ENCODE measurements at regions not wholly inside any gene's neighbourhood (a gene's known extent, or its start where the extent isn't known, plus 50 kb on each side); places are given as distances from the start of the nearest gene placed in this dataset.

DNA sequence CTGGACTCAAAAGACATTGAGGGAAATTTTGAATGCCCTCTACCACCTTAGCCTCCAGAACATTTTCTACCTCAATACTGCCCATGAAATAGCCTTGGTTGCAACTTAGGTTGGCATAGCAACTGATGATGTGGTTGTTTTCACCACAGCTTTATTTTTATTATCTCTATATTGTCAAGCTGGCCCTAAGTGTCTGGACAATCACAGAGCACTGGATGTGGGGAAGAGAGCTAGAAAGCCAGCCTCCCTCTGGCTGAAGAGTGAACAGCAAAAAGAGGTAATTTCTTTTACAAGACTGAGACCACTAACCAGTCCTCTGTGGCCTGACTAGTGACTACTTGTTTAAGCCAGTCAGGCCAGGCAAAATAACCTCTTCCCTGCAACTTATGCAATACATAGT, 159.6 kb downstream of the HS3ST2 start:
- Histone ChIP-seq H3K4me3 (no peak overlapping the region), H3K36me3 (no peaks in the 10 kb centered on the region), H3K27me3 (no peaks in the 10 kb centered on the region), H3K4me1 (no peaks in the 10 kb centered on the region), H3K9me3 (no peaks in the 10 kb centered on the region), H3K27ac (no peak overlapping the region)
- no peak for TF ChIP-seq CTCF (IDR thresholded peaks at IDR 0.05)
- no peak for TF ChIP-seq EP300 (IDR thresholded peaks at IDR 0.05)
- TF ChIP-seq POLR2A (IDR thresholded peaks at IDR 0.05), result no peak
- no peak for TF ChIP-seq POLR2AphosphoS5 (IDR thresholded peaks at IDR 0.05)
- DNase-seq, result no peak
- no peak for ATAC-seq (ENCODE audit: low FRiP score in 2 of 2)

DNA sequence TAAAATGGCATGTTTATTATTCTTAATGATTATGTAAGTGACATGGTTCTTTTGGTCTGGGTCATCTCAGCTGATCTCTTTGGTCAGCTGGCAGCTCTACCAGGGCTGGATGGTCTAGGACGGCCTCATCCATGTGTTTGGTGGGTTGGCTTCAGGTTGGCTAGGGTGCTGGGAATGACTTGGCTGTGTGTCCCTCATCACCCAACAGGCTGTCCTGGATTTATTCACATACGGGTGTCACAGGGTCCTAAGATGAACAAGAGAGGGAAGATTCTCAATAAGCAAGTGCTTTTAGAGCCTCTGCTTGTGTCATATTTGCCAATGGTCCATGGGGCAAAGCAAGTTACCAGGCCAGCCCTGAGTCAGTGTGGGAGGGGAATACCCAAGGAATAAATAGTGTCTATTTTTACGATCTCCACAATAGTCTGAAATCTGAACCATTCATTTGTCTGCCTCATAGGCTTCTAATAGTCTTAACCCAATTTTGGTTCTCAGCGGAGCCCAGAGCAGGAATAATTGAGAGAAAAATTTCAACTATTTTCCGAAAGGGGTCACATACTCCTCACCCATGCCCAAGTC, 157.5 kb downstream of the HS3ST2 start:
- 88 to 92% methylated on average over 5 of the region's 5 CpGs for WGBS, 2 donors
- no peaks in the 10 kb centered on the region for H3K9me3 ChIP-seq
- H3K4me3 ChIP-seq, result no peak overlapping the region
- no peak overlapping the region for H3K27ac ChIP-seq
- H3K4me1 ChIP-seq, result no peaks in the 10 kb centered on the region
- no peaks in the 10 kb centered on the region for H3K36me3 ChIP-seq
- H3K27me3 ChIP-seq, result no peaks in the 10 kb centered on the region
- no peak for TF ChIP-seq CTCF (IDR thresholded peaks at IDR 0.05)
- TF ChIP-seq POLR2AphosphoS5 (IDR thresholded peaks at IDR 0.05), result no peak
- no peak for TF ChIP-seq POLR2A (IDR thresholded peaks at IDR 0.05)
- TF ChIP-seq EP300 (IDR thresholded peaks at IDR 0.05), result no peak
- ATAC-seq (ENCODE audit: low FRiP score in 2 of 2) (no peak), DNase-seq (no peak)

GRCh38 chr16:22970209-22970865, 156.4 kb downstream of the HS3ST2 start:
- TF ChIP-seq POLR2A (IDR thresholded peaks at IDR 0.05), result no peak
- no peak for TF ChIP-seq POLR2AphosphoS5 (IDR thresholded peaks at IDR 0.05)
- TF ChIP-seq CTCF (IDR thresholded peaks at IDR 0.05), result no peak
- TF ChIP-seq EP300 (IDR thresholded peaks at IDR 0.05), result no peak
- H3K4me1 ChIP-seq, result no peaks in the 10 kb centered on the region
- DNase-seq, result no peak
- 38 to 44% methylated on average over 2 to 4 of the region's 4 CpGs for WGBS, 2 donors
- H3K27me3 ChIP-seq, result no peaks in the 10 kb centered on the region
- no peak overlapping the region for H3K4me3 ChIP-seq
- no peak overlapping the region for H3K27ac ChIP-seq
- H3K9me3 ChIP-seq, result no peaks in the 10 kb centered on the region
- ATAC-seq (ENCODE audit: low FRiP score in 2 of 2), result peak; percentile 31 to 52
- H3K36me3 ChIP-seq, result no peaks in the 10 kb centered on the region

GRCh38 chr16:22969567-22969966, 155.6 kb downstream of the HS3ST2 start:
- H3K9me3 ChIP-seq, result no peaks in the 10 kb centered on the region
- DNase-seq (no peak), ATAC-seq (ENCODE audit: low FRiP score in 2 of 2) (no peak)
- H3K36me3 ChIP-seq, result no peaks in the 10 kb centered on the region
- WGBS, 2 donors, result 41 to 52% methylated on average over 3 of the region's 3 CpGs
- no peaks in the 10 kb centered on the region for H3K27me3 ChIP-seq
- no peak overlapping the region for H3K27ac ChIP-seq
- TF ChIP-seq CTCF (IDR thresholded peaks at IDR 0.05), result no peak
- no peak for TF ChIP-seq POLR2AphosphoS5 (IDR thresholded peaks at IDR 0.05)
- no peak for TF ChIP-seq POLR2A (IDR thresholded peaks at IDR 0.05)
- TF ChIP-seq EP300 (IDR thresholded peaks at IDR 0.05), result no peak
- no peak overlapping the region for H3K4me3 ChIP-seq
- no peaks in the 10 kb centered on the region for H3K4me1 ChIP-seq

- Histone ChIP-seq H3K4me3 (no peak overlapping the region), H3K36me3 (no peaks in the 10 kb centered on the region), H3K9me3 (no peaks in the 10 kb centered on the region), H3K27me3 (no peaks in the 10 kb centered on the region), H3K27ac (no peak overlapping the region), H3K4me1 (no peaks in the 10 kb centered on the region)
- ATAC-seq (ENCODE audit: low FRiP score in 2 of 2), result no peak
- no peak for TF ChIP-seq EP300 (IDR thresholded peaks at IDR 0.05)
- TF ChIP-seq POLR2AphosphoS5 (IDR thresholded peaks at IDR 0.05), result no peak
- no peak for TF ChIP-seq CTCF (IDR thresholded peaks at IDR 0.05)
- no peak for TF ChIP-seq POLR2A (IDR thresholded peaks at IDR 0.05)
- WGBS, 2 donors, result 31 to 47% methylated on average over 2 to 3 of the region's 3 CpGs
- no peak for DNase-seq
Measured at GRCh38 chr16:22968931-22969330, 155.0 kb downstream of the HS3ST2 start.
